Pancreas (tissue), 10 donors: ENCODE measurements at regions not wholly inside any gene's neighbourhood (a gene's known extent, or its start where the extent isn't known, plus 50 kb on each side); places are given as distances from the start of the nearest gene placed in this dataset.

Source experiments
- ATAC-seq, 4 donors: fragments of 200-7000 bp; cut with Tn5 transposase; one replicate each; pipeline versions ENCODE4 v1.8.0 to v1.9.1; 2020; ENCODE audit warnings: mild to moderate bottlenecking in 4 of 4, moderate library complexity in 4 of 4
- DNase-seq, 6 donors: peaks; one replicate each; pipeline ENCODE4 v3.0.0-alpha.2; 2020
- FAIRE-seq: peaks from 2 replicates; lab custom pipeline; 2012; peaks lifted over from hg19 to GRCh38; lab: Jason Lieb, UNC
- H3K27ac ChIP-seq, 4 donors: fragments of 200-600 bp; sonication (generic); 1 replicate in 3 of 4; 2 replicates in 1 of 4; pipeline versions ENCODE4 v1.5.0 to v1.8.0; 2020
- H3K27me3 ChIP-seq, 4 donors: fragments of 200-600 bp; one replicate each; pipeline ENCODE4 v1.8.0; 2021
- H3K36me3 ChIP-seq, 3 donors: fragments of 200-600 bp; sonication (generic) in 1 of 3; one replicate each; pipeline versions ENCODE4 v1.5.0 to v1.8.0; 2020 to 2021
- H3K4me1 ChIP-seq, 3 donors: fragments of 200-600 bp; one replicate each; pipeline ENCODE4 v1.8.0; 2021
- H3K4me3 ChIP-seq, 4 donors: fragments of 200-600 bp; sonication (generic) in 2 of 4; one replicate each; pipeline versions ENCODE4 v1.5.0 to v1.8.0; 2020 to 2021
- H3K9me3 ChIP-seq, 4 donors: fragments of 200-600 bp; one replicate each; pipeline ENCODE4 v1.8.0; 2021
- CTCF ChIP-seq, 4 donors: fragments of 200-600 bp; sonication (generic) in 3 of 4; IDR thresholded peaks; one replicate each; pipeline versions ENCODE4 v1.5.0 to v1.8.0; 2021; ENCODE audit warnings: antibody characterized with exemption in 4 of 4
- WGBS, 2 donors: extraction: QIAGEN DNeasy Blood & Tissue Kit; methylation state at CpG; one replicate each; pipeline ENCODE4 v1.1.7; 2013; 5-methylcytosine and 5-hydroxymethylcytosine counted together
- intact Hi-C, 3 donors: fragments of 100-400 bp; cut with DNase I; formaldehyde crosslinking; loops; one replicate each; pipeline versions ENCODE4 v1.11.1 to v1.14.2; 2022
- donor health status: healthy with polysubstance abuse.
- donor health status: DM: no; HTN: no; CAD: no; lungs with moderate emphysema.
- donor health status: DM: no; HTN: no; CAD: no.
- donor health status: control.
- donor health status: control.
- donor health status: Bipolar disorder and iron deficiency.
- donor health status: DM: yes; HTN: yes; CAD: no.
- donor health status: DM: no; HTN: no; CAD: no.
- donor health status: DM: no; HTN: no; CAD: no.
- donor health status: DM: yes; HTN: yes; CAD: no.

- ATAC-seq (no peak), FAIRE-seq (no peak), DNase-seq (no peak)
- Histone ChIP-seq H3K4me3 (no peak overlapping the region), H3K27me3 (no peaks in the 10 kb centered on the region), H3K36me3 (no peaks in the 10 kb centered on the region), H3K9me3 (no peaks in the 10 kb centered on the region), H3K27ac (no peak overlapping the region), H3K4me1 (peaks cover 0 to 3% (median 0%) of the 10 kb centered on the region in 3 donors)
- no peak for TF ChIP-seq CTCF (IDR thresholded peaks at IDR 0.05)
- intact Hi-C loops: no loop called here
These were observed 151.1 kb upstream of the SMIM23 start for GRCh38 chr5:171634511-171634910.

- Histone ChIP-seq H3K36me3 (no peaks in the 10 kb centered on the region), H3K4me3 (no peak overlapping the region), H3K9me3 (no peaks in the 10 kb centered on the region), H3K4me1 (peaks cover 0 to under 1% (median 0%) of the 10 kb centered on the region in 3 donors), H3K27ac (no peak overlapping the region), H3K27me3 (no peaks in the 10 kb centered on the region)
- 46 to 81% methylated on average over 2 of the region's 2 CpGs for WGBS, 2 donors
- ATAC-seq: no peak
- intact Hi-C loops: no loop called here
- no peak for DNase-seq
- no peak for FAIRE-seq
- TF ChIP-seq CTCF (IDR thresholded peaks at IDR 0.05): no peak
These were observed 150.6 kb upstream of the SMIM23 start for GRCh38 chr5:171635028-171635427.

GRCh38 chr5:171635561-171636245 lies 149.9 kb upstream of the SMIM23 start:
- ATAC-seq: no peak

GRCh38 chr5:171637811-171638210 lies 147.8 kb upstream of the SMIM23 start:
- WGBS, 2 donors: 86 to 88% methylated on average over 1 of the region's 1 CpG
- H3K27me3 ChIP-seq: no peaks in the 10 kb centered on the region
- no peak for FAIRE-seq
- no peaks in the 10 kb centered on the region for H3K36me3 ChIP-seq
- no peaks in the 10 kb centered on the region for H3K4me1 ChIP-seq
- TF ChIP-seq CTCF (IDR thresholded peaks at IDR 0.05): no peak
- DNase-seq: no peak
- H3K9me3 ChIP-seq: no peaks in the 10 kb centered on the region
- H3K27ac ChIP-seq: no peak overlapping the region
- ATAC-seq: no peak
- intact Hi-C loops: no loop called here
- H3K4me3 ChIP-seq: no peak overlapping the region

More at GRCh38 chr5:171635561-171636245, 149.9 kb upstream of the SMIM23 start:
- Histone ChIP-seq H3K27ac (no peak overlapping the region), H3K4me1 (no peaks in the 10 kb centered on the region), H3K4me3 (no peak overlapping the region), H3K36me3 (no peaks in the 10 kb centered on the region), H3K9me3 (no peaks in the 10 kb centered on the region), H3K27me3 (no peaks in the 10 kb centered on the region)
- DNase-seq: no peak
- intact Hi-C loops: no loop called here
- FAIRE-seq: no peak
- no peak for TF ChIP-seq CTCF (IDR thresholded peaks at IDR 0.05)
- 58 to 66% methylated on average over 8 of the region's 8 CpGs for WGBS, 2 donors

- DNase-seq (no peak), FAIRE-seq (no peak), ATAC-seq (no peak)
- Histone ChIP-seq H3K4me3 (no peak overlapping the region), H3K36me3 (no peaks in the 10 kb centered on the region), H3K27ac (no peak overlapping the region), H3K4me1 (no peaks in the 10 kb centered on the region), H3K27me3 (no peaks in the 10 kb centered on the region), H3K9me3 (no peaks in the 10 kb centered on the region)
- WGBS, 2 donors: 66 to 84% methylated on average over 4 of the region's 4 CpGs
- no peak for TF ChIP-seq CTCF (IDR thresholded peaks at IDR 0.05)
- intact Hi-C loops: no loop called here
These were observed 146.4 kb upstream of the SMIM23 start for GRCh38 chr5:171639205-171639621.
